Right ventricle myocardium superior (tissue), 1 donor: ENCODE measurements at regions not wholly inside any gene's neighbourhood (a gene's known extent, or its start where the extent isn't known, plus 50 kb on each side); places are given as distances from the start of the nearest gene placed in this dataset.
"Not testable (repeated sequence)": the region's sequence is repeated elsewhere in the genome, so short reads cannot be mapped to it uniquely, and the experiment has no call there.

ENCODE experiments used
- ATAC-seq: fragments of 200-7000 bp; cut with Tn5 transposase; one replicate; pipeline ENCODE4 v1.9.1; 2020; ENCODE audit warnings: mild to moderate bottlenecking; ENCODE audit not compliant: poor library complexity
- DNase-seq: peaks from one replicate; pipeline ENCODE4 v3.0.0-alpha.2; 2020
- intact Hi-C: fragments of 100-400 bp; cut with DNase I; formaldehyde crosslinking; loops from one replicate; pipeline ENCODE4 v1.11.2; 2022
- donor health status: DM: no; HTN: yes; CAD: no; lungs with severe emphysema.

DNA sequence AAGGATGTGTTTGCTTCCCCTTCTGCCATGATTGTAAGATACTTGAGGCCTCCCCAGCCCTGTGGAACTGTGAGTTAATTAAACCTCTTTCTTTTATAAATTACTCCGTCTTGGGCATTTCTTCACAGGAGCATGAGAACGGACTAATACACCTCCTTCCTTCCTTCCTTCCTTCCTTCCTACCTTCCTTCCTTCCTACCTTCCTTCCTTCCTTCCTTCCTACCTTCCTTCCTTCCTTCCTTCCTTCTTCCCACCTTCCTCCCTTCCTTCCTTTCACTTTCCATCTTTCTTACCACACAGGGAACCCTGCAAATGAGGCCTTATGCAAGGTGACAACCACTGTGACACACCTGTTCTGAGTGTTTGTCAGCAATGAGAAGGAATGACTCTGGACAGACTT is 141.3 kb upstream of the EXOC2 start:
- intact Hi-C loops = no loop called here
- DNase-seq = no peak
- ATAC-seq = no peak

GRCh38 chr6:832804-833203 is 139.9 kb upstream of the EXOC2 start:
- DNase-seq, intact Hi-C loops, ATAC-seq: not testable (repeated sequence)

DNA sequence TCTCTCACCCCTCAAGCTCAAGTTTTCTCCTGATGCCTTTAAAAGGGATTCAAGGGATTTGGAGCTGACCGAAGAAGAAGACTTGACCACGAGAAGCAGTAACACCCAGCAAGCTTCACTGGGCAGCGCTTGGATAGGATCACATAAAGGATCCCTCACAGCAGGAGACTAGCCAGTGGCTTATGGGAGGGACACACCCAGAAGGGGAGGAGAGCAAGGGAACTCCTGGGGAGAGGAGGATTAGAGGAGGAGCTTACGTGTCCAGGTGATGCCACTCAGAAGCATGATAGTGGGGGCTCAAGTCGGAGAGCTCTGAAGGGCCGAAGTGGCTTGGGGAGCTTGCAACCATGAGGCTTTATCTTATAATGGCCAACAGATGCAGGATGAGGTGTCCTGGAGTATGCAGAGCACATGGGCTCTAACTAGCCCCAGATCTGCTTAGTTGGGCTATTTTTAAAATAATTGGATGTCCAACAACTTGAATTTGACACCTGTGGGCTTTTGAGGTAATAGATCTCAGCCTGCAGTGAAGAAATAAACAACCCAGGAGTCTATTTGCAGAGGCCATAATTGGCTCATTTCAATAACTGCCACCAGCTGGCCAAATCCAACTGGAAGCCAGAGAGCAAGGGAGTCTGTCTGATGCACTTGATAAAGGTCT is 137.9 kb upstream of the EXOC2 start:
- no peak for ATAC-seq
- DNase-seq = no peak
- intact Hi-C loops = no loop called here

DNA sequence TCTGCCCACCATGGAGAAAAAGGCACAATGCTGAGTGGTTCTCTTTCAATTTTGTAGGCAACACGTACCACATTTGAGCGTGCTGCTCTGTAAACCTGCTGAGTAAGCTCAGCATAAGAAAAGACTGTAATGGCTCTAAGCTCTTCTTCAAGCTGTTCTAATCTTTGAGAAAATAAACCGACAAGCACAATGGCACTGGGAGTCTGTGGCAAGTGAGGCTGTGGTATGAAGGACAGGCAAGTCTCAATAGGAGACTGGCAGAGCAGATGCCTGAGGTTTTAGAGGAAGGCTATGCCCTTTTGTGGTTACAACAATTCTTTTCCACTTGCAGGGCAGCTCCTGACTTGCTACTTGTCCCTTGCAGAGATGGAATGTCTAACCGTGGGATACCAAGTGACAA is 136.7 kb upstream of the EXOC2 start:
- ATAC-seq = no peak
- no peak for DNase-seq
- intact Hi-C loops = no loop called here

DNA sequence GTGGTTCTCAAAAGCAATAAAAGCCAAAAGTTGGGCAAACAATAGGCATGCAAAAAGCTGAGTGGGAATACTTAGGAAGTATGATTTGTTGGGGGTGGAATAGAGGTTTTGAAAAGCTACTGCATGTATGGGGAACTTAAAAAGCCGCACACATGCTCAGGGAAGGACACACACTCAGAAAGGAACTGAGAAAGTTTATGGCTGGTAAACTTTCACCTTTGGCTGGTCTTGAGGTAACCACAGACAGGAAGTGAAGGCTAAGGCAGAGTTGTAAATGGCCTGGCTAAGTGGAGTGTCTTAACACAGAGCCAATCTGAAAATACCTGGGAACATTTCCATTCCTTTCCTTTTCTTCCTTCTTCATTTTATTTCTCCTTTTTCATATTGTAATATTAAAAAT is 134.5 kb upstream of the EXOC2 start:
- ATAC-seq (no peak), DNase-seq (no peak)
- intact Hi-C loops = no loop called here

DNA sequence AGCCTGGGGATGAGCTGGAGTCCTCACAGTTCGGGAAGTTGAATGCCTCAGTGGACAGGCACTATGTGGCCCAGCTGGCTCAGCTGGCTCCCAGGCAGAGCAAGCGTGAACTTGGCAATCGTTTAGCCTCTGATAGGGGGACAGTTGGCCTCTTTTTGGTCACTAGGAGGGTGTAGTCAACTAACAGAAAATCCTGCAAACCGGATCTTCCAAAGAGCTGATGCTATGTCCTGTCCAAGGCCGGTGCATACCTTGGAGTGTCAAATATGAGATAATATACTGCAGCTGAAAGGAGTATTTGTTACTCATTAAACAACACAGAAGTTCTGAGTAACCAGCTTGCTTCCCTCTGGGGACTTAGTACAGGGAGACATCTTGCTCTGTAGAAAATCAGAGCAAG is 126.2 kb upstream of the EXOC2 start:
- intact Hi-C loops = no loop called here
- ATAC-seq = no peak
- DNase-seq = no peak

DNA sequence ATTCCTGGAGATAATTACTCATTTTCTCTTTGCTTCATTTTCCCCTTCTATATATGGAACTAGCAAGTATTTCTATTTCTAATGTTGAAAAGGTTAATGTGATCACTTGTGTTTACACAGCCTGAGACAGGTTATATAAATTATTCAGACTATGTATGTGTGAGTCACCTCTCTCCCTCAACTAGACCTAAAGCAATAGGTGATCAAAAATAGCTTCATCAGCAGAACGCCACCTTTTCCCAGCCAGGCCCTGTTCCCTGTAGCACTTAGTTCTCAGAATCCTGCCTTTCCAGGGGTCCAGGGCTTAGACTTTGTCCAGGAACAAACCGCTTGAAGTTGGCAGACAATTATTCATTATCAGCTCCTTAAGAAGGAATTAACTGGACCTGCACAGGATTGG is 125.3 kb upstream of the EXOC2 start:
- no peak for ATAC-seq
- intact Hi-C loops = no loop called here
- no peak for DNase-seq

DNA sequence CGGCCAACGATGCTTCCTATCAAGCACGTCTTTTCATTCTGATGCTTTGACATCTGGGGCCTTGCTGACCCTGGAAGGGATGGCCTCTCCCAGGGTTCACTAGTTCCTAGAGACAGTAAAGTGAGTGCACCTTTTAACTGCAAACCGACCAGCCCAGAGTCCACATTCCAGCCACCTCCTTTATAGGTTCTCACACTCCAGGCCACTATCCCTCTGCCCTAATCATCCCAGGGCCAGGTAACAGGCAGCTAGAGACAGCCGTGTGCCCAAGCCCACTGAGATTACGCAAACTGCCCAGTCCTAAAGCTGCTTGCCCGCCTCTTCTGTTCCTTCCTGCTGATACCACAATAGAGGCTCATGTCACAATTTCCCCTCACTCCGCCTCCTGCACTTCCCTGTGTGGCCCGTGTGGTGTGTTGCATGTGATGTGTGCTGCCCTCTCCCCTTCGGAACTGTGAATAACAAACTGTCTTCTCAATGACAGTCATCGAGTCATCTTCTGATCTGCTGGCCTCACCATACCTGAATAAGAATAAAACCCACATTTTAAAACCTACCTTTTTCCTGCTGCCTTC is 123.7 kb upstream of the EXOC2 start:
- no peak for ATAC-seq
- intact Hi-C loops = no loop called here

DNA sequence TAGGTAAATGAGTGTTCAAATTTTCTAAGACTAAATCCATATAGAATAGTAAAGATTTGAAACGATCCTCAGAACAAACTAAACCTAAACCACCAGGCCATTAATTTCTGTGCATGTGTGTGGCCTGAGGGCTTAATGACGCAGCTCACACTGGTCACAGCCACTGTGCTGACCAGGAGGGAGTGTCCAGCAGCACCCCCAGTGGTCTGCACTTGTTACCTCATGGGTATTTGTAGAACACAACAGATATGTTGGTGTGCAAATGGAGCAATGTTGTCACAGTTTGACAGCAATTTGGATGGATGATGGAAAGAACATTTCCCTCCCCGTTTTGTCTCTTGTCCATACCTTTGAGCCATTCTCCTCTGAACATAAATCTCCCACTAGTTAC is 122.4 kb upstream of the EXOC2 start:
- intact Hi-C loops = no loop called here
- ATAC-seq (no peak), DNase-seq (no peak)

More for the DNA sequence above, 123.7 kb upstream of the EXOC2 start:
- no peak for DNase-seq

DNA sequence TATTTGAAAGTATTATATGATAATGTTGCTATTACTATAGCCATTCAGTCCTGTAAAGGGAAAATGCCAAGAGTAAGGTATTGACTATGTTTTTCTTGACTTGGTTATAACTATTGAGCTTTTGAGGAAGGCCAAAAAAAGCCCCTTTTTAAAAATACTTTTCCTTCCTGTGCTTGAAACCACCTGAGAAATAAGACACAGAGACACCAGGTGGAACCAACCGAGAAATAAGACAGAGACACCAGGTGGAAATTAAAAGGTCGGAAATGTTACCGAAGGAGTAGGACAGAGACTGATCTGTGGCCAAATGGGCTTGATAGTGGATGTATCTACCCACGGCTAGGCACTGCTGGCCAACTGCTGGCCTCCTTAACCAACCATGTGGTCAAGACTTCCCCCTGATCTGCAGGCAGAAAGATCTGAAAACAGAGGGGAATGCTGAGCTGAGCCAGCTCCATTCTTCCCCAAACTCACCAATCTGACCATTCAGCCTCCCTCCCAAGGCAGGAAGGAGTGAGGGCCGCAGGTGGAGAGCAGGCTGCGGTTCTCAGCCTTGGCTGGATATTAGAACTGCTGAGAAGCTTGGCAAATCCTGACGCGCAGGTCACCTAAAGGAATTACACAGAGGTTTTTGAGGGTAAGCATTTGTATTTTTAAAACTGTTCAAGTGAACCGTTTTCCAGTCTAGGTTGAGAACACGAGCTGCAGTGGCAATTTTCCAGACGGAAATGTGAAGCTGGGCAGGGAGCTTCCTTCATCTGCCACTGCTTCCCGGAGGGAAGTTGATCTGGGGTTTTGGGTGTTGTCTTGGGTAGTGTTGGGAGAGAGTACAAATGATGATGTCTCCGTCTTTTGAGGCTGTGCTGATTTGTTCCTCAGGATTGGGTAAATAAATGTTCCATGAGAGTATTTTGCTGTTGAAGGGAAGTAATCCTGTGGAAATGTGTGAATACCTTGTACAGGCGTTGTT is 121.7 kb upstream of the EXOC2 start:
- intact Hi-C loops = no loop called here
- ATAC-seq = no peak

GRCh38 chr6:811831-812230 is 118.9 kb upstream of the EXOC2 start:
- intact Hi-C loops = no loop called here
- ATAC-seq = no peak
- DNase-seq = no peak

More for the DNA sequence above, 121.7 kb upstream of the EXOC2 start:
- DNase-seq = no peak

DNA sequence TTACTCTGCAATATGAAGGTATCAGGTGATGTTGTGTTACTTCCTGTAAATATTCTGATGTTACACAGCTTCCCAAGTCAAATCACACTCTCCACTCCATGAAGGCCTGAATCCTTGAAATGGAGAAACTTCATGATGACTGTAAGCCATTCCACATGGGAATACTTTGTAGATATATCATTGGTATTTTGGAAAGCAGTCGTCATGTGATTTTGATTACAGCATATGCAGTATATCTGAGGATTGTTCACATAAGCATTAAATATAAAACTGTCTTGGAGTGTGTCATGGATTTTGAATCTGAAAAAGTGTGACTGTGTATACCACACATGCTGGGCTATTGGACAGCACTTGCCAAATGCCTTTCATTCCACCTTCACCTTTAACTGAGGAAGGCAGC is 118.3 kb upstream of the EXOC2 start:
- intact Hi-C loops = no loop called here
- ATAC-seq (peak; percentile 41), DNase-seq (no peak)

- ATAC-seq (no peak), DNase-seq (no peak)
- intact Hi-C loops = no loop called here
Observed at GRCh38 chr6:804771-805170, 111.8 kb upstream of the EXOC2 start.

DNA sequence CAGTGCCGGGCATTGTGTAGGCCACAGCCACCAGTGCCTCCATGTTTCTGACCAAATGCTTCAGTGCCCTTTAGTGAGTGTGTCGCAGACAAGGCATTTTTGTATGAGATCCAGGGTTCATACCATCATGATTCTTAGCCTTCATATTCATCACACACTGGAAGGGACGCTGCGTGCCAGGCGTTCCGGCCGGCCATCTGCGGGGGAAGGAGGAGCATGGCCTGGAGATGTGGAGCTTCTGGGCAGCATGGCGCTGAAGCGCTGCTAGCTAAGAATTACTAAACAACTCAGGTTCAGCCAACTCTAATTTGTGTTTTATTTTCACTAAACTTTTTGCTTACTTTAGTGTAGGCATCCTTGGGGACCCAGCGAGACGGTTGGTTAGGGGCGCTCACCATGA is 111.4 kb upstream of the EXOC2 start:
- intact Hi-C loops = no loop called here
- no peak for DNase-seq

GRCh38 chr6:803191-803977 is 110.4 kb upstream of the EXOC2 start:
- ATAC-seq = no peak
- intact Hi-C loops = no loop called here

More for the DNA sequence above, 111.4 kb upstream of the EXOC2 start:
- no peak for ATAC-seq

DNA sequence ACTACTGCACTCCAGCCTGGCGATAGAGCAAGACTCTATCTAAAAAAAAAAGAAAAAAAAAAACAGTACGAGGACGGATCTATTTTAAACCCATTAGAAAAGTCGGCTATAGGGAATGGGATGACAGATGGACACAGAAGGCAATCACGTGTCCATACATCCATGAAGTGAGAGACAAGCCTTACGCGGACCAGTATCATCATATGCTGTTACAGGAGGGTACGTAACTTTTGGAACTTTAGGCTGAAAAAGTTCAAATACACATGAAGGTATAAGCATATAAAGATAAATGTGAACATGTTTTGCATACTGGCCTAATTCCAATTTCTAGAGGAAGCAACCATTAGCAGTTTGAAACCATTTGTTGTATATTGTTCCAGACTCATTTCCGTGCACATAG is 109.8 kb upstream of the EXOC2 start:
- DNase-seq (no peak), ATAC-seq (no peak)
- intact Hi-C loops = no loop called here

More at GRCh38 chr6:803191-803977, 110.4 kb upstream of the EXOC2 start:
- DNase-seq = no peak

GRCh38 chr6:802223-802622 is 109.3 kb upstream of the EXOC2 start:
- DNase-seq, ATAC-seq, intact Hi-C loops: not testable (repeated sequence)

GRCh38 chr6:799769-800168 is 106.8 kb upstream of the EXOC2 start:
- DNase-seq = no peak
- intact Hi-C loops = loop anchor here (5.0 to 10.0 kb wide), 3 partner anchors 205 to 598 kb away; no protein-coding TSS in a partner anchor
- no peak for ATAC-seq
